ENCODE measurements at regions not wholly inside any gene's neighbourhood (a gene's known extent, or its start where the extent isn't known, plus 50 kb on each side); places are given as distances from the start of the nearest gene placed in this dataset.
"Not testable (repeated sequence)": the region's sequence is repeated elsewhere in the genome, so short reads cannot be mapped to it uniquely, and the experiment has no call there.

- H3K4me3 ChIP-seq (ENCODE audit: low read depth, low read length): no peak overlapping the region
- peak; percentile 18 for DNase-seq (ENCODE audit: low read depth)
- TF ChIP-seq CTCF (IDR thresholded peaks at IDR 0.05; ENCODE audit: insufficient read depth, low read length): no peak
Observed at GRCh38 chr1:221040691-221041285, 161.5 kb downstream of the HLX start.

- no peak for TF ChIP-seq CTCF (IDR thresholded peaks at IDR 0.05; ENCODE audit: insufficient read depth, low read length)
- H3K4me3 ChIP-seq (ENCODE audit: low read depth, low read length): no peak overlapping the region
- no peak for DNase-seq (ENCODE audit: low read depth)
Observed at GRCh38 chr1:221044538-221044937, 165.3 kb downstream of the HLX start.

- H3K4me3 ChIP-seq (ENCODE audit: low read depth, low read length): no peak overlapping the region
- TF ChIP-seq CTCF (IDR thresholded peaks at IDR 0.05; ENCODE audit: insufficient read depth, low read length): no peak
- DNase-seq (ENCODE audit: low read depth): no peak
Observed at GRCh38 chr1:221045151-221045550, 165.9 kb downstream of the HLX start.

GRCh38 chr1:221045842-221046831 lies 166.9 kb downstream of the HLX start:
- no peak for TF ChIP-seq CTCF (IDR thresholded peaks at IDR 0.05; ENCODE audit: insufficient read depth, low read length)
- peak; percentile 35 for DNase-seq (ENCODE audit: low read depth)
- no peak overlapping the region for H3K4me3 ChIP-seq (ENCODE audit: low read depth, low read length)

GRCh38 chr1:221051391-221051790 lies 172.1 kb downstream of the HLX start:
- not testable (repeated sequence) for H3K4me3 ChIP-seq (ENCODE audit: low read depth, low read length); DNase-seq (ENCODE audit: low read depth)

- H3K4me3 ChIP-seq (ENCODE audit: low read depth, low read length): no peak overlapping the region
- no peak for DNase-seq (ENCODE audit: low read depth)
- TF ChIP-seq CTCF (IDR thresholded peaks at IDR 0.05; ENCODE audit: insufficient read depth, low read length): no peak
Observed at GRCh38 chr1:221053889-221054288, 174.6 kb downstream of the HLX start.

GRCh38 chr1:221059506-221059905 lies 180.3 kb downstream of the HLX start:
- TF ChIP-seq CTCF (IDR thresholded peaks at IDR 0.05; ENCODE audit: insufficient read depth, low read length): no peak
- DNase-seq (ENCODE audit: low read depth): no peak
- no peak overlapping the region for H3K4me3 ChIP-seq (ENCODE audit: low read depth, low read length)

All from fibroblast of the aortic adventitia (primary cell).